MCF 10A (cell line): ENCODE measurements at regions not wholly inside any gene's neighbourhood (a gene's known extent, or its start where the extent isn't known, plus 50 kb on each side); places are given as distances from the start of the nearest gene placed in this dataset.

Experiments used
- BruUV-seq: library from RNA; stranded (reverse); fragments of 400-500 nt; replicated peaks from 2 replicates; lab custom pipeline; 2021; lab: Mats Ljungman, UMichigan
- CTCF ChIA-PET: fragments of 300-600 bp; sonication (Branson Sonifier 250); formaldehyde crosslinking; extraction: SDS; loops from one replicate; lab custom pipeline; 2021; ENCODE audit warnings: antibody characterized with exemption, inconsistent platforms; lab: Yijun Ruan, JAX
- POLR2A ChIA-PET: fragments of 300-600, 350-650 bp; sonication (Branson Sonifier 250); formaldehyde crosslinking; extraction: SDS; loops from one replicate; lab custom pipeline; 2020; ENCODE audit warnings: antibody characterized with exemption, inconsistent platforms; lab: Yijun Ruan, JAX
- DNase-seq: peaks from one replicate; pipeline ENCODE4 v3.0.0-alpha.2; 2018; ENCODE audit not compliant: unreplicated experiment
- H3K27ac Mint-ChIP-seq: one replicate; pipeline ENCODE4 v1.8.0; 2022; ENCODE audit warnings: mild to moderate bottlenecking, low read depth, mixed read lengths; ENCODE audit not compliant: unreplicated experiment
- H3K27me3 Mint-ChIP-seq: one replicate; pipeline ENCODE4 v1.8.0; 2022; ENCODE audit warnings: mixed read lengths; ENCODE audit not compliant: insufficient read depth, unreplicated experiment
- H3K36me3 Mint-ChIP-seq: one replicate; pipeline ENCODE4 v1.8.0; 2022; ENCODE audit warnings: mild to moderate bottlenecking, moderate library complexity, mixed read lengths; ENCODE audit not compliant: insufficient read depth, unreplicated experiment
- H3K4me1 Mint-ChIP-seq: one replicate; pipeline ENCODE4 v1.8.0; 2022; ENCODE audit warnings: mixed read lengths; ENCODE audit not compliant: insufficient read depth, unreplicated experiment
- H3K4me3 Mint-ChIP-seq: one replicate; pipeline ENCODE4 v1.8.0; 2022; ENCODE audit warnings: mild to moderate bottlenecking, moderate library complexity, mixed read lengths; ENCODE audit not compliant: unreplicated experiment
- H3K9me3 Mint-ChIP-seq: one replicate; pipeline ENCODE4 v1.8.0; 2022; ENCODE audit warnings: mixed read lengths; ENCODE audit not compliant: unreplicated experiment
- intact Hi-C: fragments of 100-400 bp; cut with micrococcal nuclease; formaldehyde crosslinking; loops from 2 replicates; pipeline ENCODE4 v1.14.1; 2022
- TF ChIP-seq, protein P1 (sequence below): fragments of 200-600 bp; IDR thresholded peaks from one replicate; pipeline ENCODE4 v1.8.0; 2022; ENCODE audit warnings: antibody characterized with exemption, mild to moderate bottlenecking; ENCODE audit not compliant: unreplicated experiment

GRCh38 chr16:73976644-73977043, 320.0 kb upstream of the PSMD7 start:
- intact Hi-C loops: no loop called here
- TF ChIP-seq, protein P1, sequence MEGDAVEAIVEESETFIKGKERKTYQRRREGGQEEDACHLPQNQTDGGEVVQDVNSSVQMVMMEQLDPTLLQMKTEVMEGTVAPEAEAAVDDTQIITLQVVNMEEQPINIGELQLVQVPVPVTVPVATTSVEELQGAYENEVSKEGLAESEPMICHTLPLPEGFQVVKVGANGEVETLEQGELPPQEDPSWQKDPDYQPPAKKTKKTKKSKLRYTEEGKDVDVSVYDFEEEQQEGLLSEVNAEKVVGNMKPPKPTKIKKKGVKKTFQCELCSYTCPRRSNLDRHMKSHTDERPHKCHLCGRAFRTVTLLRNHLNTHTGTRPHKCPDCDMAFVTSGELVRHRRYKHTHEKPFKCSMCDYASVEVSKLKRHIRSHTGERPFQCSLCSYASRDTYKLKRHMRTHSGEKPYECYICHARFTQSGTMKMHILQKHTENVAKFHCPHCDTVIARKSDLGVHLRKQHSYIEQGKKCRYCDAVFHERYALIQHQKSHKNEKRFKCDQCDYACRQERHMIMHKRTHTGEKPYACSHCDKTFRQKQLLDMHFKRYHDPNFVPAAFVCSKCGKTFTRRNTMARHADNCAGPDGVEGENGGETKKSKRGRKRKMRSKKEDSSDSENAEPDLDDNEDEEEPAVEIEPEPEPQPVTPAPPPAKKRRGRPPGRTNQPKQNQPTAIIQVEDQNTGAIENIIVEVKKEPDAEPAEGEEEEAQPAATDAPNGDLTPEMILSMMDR: no peak
- no peak for DNase-seq
- H3K4me3 Mint-ChIP-seq: no peak overlapping the region
- peaks cover under 1% of the 10 kb centered on the region for H3K9me3 Mint-ChIP-seq
- H3K36me3 Mint-ChIP-seq: no peaks in the 10 kb centered on the region
- H3K27me3 Mint-ChIP-seq: peaks cover 100% of the 10 kb centered on the region
- no TSS peak for BruUV-seq
- POLR2A ChIA-PET: no interaction called here
- CTCF ChIA-PET: interaction anchor here (0.6 to 0.7 kb wide), 3 partner anchors 109 to 408 kb away, joined by 3 read pairs; no protein-coding TSS in a partner anchor
- H3K27ac Mint-ChIP-seq: no peak overlapping the region
- H3K4me1 Mint-ChIP-seq: no peaks in the 10 kb centered on the region

DNA sequence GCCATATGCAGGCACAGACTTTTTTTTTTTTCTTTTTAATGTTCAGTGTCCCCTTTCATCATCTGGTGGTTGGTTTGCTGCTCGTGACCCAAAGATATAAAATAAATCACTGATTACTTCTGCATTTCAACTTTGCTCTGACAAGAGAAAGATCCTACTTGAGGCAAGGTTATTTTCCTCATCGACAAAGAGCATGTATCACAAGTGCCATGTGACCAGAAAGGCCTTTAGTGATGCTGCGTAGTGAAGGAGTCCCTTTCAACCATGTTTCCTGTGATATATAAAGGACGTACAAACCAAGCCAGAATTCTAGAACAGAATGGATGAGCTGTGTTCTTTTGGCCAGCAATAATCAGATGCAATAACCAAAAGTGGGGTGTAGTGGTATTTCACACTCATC, 323.4 kb upstream of the PSMD7 start:
- CTCF ChIA-PET: interaction anchor here (2.4 kb wide), 1 partner anchor 16 kb away, joined by 12 read pairs; no protein-coding TSS in a partner anchor
- TF ChIP-seq, protein P1: no peak
- POLR2A ChIA-PET: no interaction called here
- H3K4me1 Mint-ChIP-seq: no peaks in the 10 kb centered on the region
- no peaks in the 10 kb centered on the region for H3K9me3 Mint-ChIP-seq
- H3K4me3 Mint-ChIP-seq: no peak overlapping the region
- peaks cover 81% of the 10 kb centered on the region for H3K27me3 Mint-ChIP-seq
- no peak overlapping the region for H3K27ac Mint-ChIP-seq
- intact Hi-C loops: no loop called here
- DNase-seq: no peak
- BruUV-seq: no TSS peak
- no peaks in the 10 kb centered on the region for H3K36me3 Mint-ChIP-seq

DNA sequence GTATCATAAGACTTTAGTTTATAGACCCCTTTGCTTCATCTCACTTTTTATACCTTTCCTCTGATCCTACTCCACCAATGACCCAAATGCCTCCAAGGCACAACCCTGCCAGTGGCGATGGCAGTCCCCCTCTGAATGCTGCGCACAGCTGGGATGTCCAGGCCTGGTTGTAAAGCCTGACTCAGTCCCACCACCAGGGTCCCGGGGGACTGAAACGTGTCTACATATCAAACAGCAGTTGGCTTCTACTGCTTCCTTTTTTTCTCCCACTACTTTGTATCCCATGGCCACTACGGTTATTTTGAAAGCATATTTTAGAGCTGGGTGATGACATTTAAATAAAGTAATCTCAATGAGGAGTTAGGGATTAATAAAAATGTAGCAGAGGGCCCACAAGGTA, 329.8 kb upstream of the PSMD7 start:
- intact Hi-C loops: no loop called here
- H3K36me3 Mint-ChIP-seq: no peaks in the 10 kb centered on the region
- peaks cover 78% of the 10 kb centered on the region for H3K27me3 Mint-ChIP-seq
- H3K4me1 Mint-ChIP-seq: no peaks in the 10 kb centered on the region
- POLR2A ChIA-PET: interaction anchor here (0.9 kb wide), 1 partner anchor 36 kb away, joined by 3 read pairs; no protein-coding TSS in a partner anchor
- DNase-seq: no peak
- H3K4me3 Mint-ChIP-seq: no peak overlapping the region
- CTCF ChIA-PET: interaction anchor here (0.6 to 1.2 kb wide), 3 partner anchors 10 to 1900 kb away, joined by 3 read pairs; no protein-coding TSS in a partner anchor
- no TSS peak for BruUV-seq
- H3K27ac Mint-ChIP-seq: no peak overlapping the region
- H3K9me3 Mint-ChIP-seq: no peaks in the 10 kb centered on the region
- TF ChIP-seq, protein P1: no peak

- ChIA-PET CTCF (no interaction called here), POLR2A (no interaction called here)
- H3K36me3 Mint-ChIP-seq: no peaks in the 10 kb centered on the region
- TF ChIP-seq, protein P1: no peak
- H3K27ac Mint-ChIP-seq: no peak overlapping the region
- intact Hi-C loops: no loop called here
- H3K9me3 Mint-ChIP-seq: no peaks in the 10 kb centered on the region
- no peaks in the 10 kb centered on the region for H3K4me1 Mint-ChIP-seq
- no TSS peak for BruUV-seq
- peaks cover 73% of the 10 kb centered on the region for H3K27me3 Mint-ChIP-seq
- H3K4me3 Mint-ChIP-seq: no peak overlapping the region
- DNase-seq: no peak
These were observed 331.0 kb upstream of the PSMD7 start for GRCh38 chr16:73965591-73965990.
